ENCODE measurements at regions not wholly inside any gene's neighbourhood (a gene's known extent, or its start where the extent isn't known, plus 50 kb on each side); places are given as distances from the start of the nearest gene placed in this dataset.

DNA sequence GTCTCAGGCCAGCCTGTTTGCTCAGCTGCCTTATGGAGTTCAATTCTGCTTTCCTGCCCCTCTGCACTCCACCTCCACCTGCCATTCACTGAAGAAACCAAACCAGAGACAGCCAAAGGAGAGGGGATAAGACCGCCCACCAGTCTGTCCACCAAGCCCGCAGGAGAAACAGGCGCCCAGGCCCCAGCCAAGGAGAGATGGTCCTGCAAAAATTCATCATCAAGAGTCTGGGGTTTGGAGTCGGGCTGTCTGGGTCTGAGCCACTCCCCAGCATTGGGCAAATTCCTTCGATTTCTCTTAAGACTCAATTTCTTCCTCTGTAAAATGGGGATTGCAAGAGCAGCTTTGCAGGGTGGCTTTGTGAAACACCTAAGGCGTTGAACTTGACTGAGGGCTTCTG is 121.4 kb upstream of the RUNX3 start:
- Histone ChIP-seq H3K9me3 (ENCODE audit: control insufficient read depth, insufficient read depth, low read depth, low read length) (no peaks in the 10 kb centered on the region), H3K27ac (ENCODE audit: insufficient read depth, low read length) (no peak overlapping the region), H3K79me2 (ENCODE audit: control insufficient read depth, insufficient read depth, low read length) (no peaks in the 10 kb centered on the region), H3K9ac (ENCODE audit: insufficient read depth, low read length) (no peak overlapping the region), H4K20me1 (ENCODE audit: control insufficient read depth, extremely low read depth, insufficient read depth, low read length) (no peaks in the 10 kb centered on the region), H3K4me2 (ENCODE audit: extremely low read depth, insufficient read depth, low read length) (no peak overlapping the region), H2AFZ (ENCODE audit: low read length) (no peak overlapping the region), H3K4me1 (ENCODE audit: control insufficient read depth, extremely low read depth, insufficient read depth, low read length) (no peaks in the 10 kb centered on the region), H3K27me3 (ENCODE audit: control insufficient read depth, insufficient read depth, low read length) (no peaks in the 10 kb centered on the region), H3K4me3 (replicated peaks in 1 of 4; ENCODE audit: control extremely low read depth in 1 of 4, insufficient read depth in 1 of 4, low read depth in 3 of 4, low read length in 4 of 4) (no peak overlapping the region), H3K36me3 (ENCODE audit: control insufficient read depth, insufficient read depth, low read length) (no peaks in the 10 kb centered on the region)
- TF ChIP-seq, protein P1, sequence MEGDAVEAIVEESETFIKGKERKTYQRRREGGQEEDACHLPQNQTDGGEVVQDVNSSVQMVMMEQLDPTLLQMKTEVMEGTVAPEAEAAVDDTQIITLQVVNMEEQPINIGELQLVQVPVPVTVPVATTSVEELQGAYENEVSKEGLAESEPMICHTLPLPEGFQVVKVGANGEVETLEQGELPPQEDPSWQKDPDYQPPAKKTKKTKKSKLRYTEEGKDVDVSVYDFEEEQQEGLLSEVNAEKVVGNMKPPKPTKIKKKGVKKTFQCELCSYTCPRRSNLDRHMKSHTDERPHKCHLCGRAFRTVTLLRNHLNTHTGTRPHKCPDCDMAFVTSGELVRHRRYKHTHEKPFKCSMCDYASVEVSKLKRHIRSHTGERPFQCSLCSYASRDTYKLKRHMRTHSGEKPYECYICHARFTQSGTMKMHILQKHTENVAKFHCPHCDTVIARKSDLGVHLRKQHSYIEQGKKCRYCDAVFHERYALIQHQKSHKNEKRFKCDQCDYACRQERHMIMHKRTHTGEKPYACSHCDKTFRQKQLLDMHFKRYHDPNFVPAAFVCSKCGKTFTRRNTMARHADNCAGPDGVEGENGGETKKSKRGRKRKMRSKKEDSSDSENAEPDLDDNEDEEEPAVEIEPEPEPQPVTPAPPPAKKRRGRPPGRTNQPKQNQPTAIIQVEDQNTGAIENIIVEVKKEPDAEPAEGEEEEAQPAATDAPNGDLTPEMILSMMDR (conservative IDR thresholded peaks at IDR 0.05 in 1 of 2, IDR thresholded peaks at IDR 0.05 in 1 of 2; ENCODE audit: low read depth in 1 of 2, low read length in 2 of 2): no peak
- TF ChIP-seq EZH2 (IDR thresholded peaks at IDR 0.05; ENCODE audit: low read length, missing control alignments): no peak
- DNase-seq (ENCODE audit: low read depth in 2 of 2): no peak

DNA sequence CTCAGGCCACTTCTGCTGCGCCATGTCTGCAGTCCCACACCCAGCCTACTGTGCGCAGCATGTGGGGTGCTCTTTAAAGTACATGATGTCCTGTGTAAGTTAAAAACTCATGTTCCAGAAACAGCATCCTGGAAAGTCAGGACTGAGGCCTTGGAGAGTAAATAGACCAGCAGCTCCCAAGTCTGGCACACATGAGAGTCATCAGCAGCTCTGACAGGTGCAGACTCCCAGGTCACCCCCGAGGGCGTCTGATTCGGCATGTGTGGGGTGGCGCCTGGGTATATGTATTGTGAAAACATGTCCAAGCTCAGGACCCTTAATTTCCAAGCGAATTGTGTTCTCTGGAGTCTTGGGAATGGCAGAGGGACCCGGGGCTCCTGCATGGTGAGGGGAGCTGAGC is 120.1 kb upstream of the RUNX3 start:
- no peaks in the 10 kb centered on the region for H3K27me3 ChIP-seq (ENCODE audit: control insufficient read depth, insufficient read depth, low read length)
- no peak overlapping the region for H2AFZ ChIP-seq (ENCODE audit: low read length)
- no peaks in the 10 kb centered on the region for H3K79me2 ChIP-seq (ENCODE audit: control insufficient read depth, insufficient read depth, low read length)
- H4K20me1 ChIP-seq (ENCODE audit: control insufficient read depth, extremely low read depth, insufficient read depth, low read length): no peaks in the 10 kb centered on the region
- TF ChIP-seq, protein P1 (conservative IDR thresholded peaks at IDR 0.05 in 1 of 2, IDR thresholded peaks at IDR 0.05 in 1 of 2; ENCODE audit: low read depth in 1 of 2, low read length in 2 of 2): no peak
- TF ChIP-seq EZH2 (IDR thresholded peaks at IDR 0.05; ENCODE audit: low read length, missing control alignments): no peak
- no peak overlapping the region for H3K9ac ChIP-seq (ENCODE audit: insufficient read depth, low read length)
- H3K4me3 ChIP-seq (replicated peaks in 1 of 4; ENCODE audit: control extremely low read depth in 1 of 4, insufficient read depth in 1 of 4, low read depth in 3 of 4, low read length in 4 of 4): no peak overlapping the region
- no peak overlapping the region for H3K4me2 ChIP-seq (ENCODE audit: extremely low read depth, insufficient read depth, low read length)
- no peak overlapping the region for H3K27ac ChIP-seq (ENCODE audit: insufficient read depth, low read length)
- DNase-seq (ENCODE audit: low read depth in 2 of 2): no peak
- no peaks in the 10 kb centered on the region for H3K9me3 ChIP-seq (ENCODE audit: control insufficient read depth, insufficient read depth, low read depth, low read length)
- H3K36me3 ChIP-seq (ENCODE audit: control insufficient read depth, insufficient read depth, low read length): no peaks in the 10 kb centered on the region
- no peaks in the 10 kb centered on the region for H3K4me1 ChIP-seq (ENCODE audit: control insufficient read depth, extremely low read depth, insufficient read depth, low read length)

DNA sequence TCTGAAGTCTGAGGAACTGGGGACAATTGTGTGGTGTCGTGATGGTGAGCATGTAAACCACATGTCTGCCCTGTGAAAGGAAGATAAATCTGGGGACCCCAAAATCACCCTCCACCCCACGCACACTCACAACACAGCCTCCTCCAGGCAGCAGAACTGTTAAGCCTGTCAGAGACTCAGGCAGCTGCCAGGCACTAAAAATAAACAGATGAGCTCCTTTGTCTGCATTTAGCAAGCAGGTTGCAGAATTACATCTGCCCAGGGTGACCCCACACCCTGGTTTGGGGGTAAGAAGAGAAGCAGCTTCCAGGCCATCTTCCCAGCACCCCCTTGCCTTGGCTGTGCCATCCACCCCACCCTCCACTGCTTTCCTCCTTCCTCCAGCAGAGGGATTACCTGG is 119.1 kb upstream of the RUNX3 start:
- no peak overlapping the region for H3K9ac ChIP-seq (ENCODE audit: insufficient read depth, low read length)
- H2AFZ ChIP-seq (ENCODE audit: low read length): no peak overlapping the region
- H3K27me3 ChIP-seq (ENCODE audit: control insufficient read depth, insufficient read depth, low read length): no peaks in the 10 kb centered on the region
- TF ChIP-seq EZH2 (IDR thresholded peaks at IDR 0.05; ENCODE audit: low read length, missing control alignments): no peak
- TF ChIP-seq, protein P1 (conservative IDR thresholded peaks at IDR 0.05 in 1 of 2, IDR thresholded peaks at IDR 0.05 in 1 of 2; ENCODE audit: low read depth in 1 of 2, low read length in 2 of 2): no peak
- no peaks in the 10 kb centered on the region for H3K79me2 ChIP-seq (ENCODE audit: control insufficient read depth, insufficient read depth, low read length)
- no peaks in the 10 kb centered on the region for H3K4me1 ChIP-seq (ENCODE audit: control insufficient read depth, extremely low read depth, insufficient read depth, low read length)
- H3K27ac ChIP-seq (ENCODE audit: insufficient read depth, low read length): no peak overlapping the region
- no peak for DNase-seq (ENCODE audit: low read depth in 2 of 2)
- no peaks in the 10 kb centered on the region for H3K36me3 ChIP-seq (ENCODE audit: control insufficient read depth, insufficient read depth, low read length)
- H4K20me1 ChIP-seq (ENCODE audit: control insufficient read depth, extremely low read depth, insufficient read depth, low read length): no peaks in the 10 kb centered on the region
- H3K9me3 ChIP-seq (ENCODE audit: control insufficient read depth, insufficient read depth, low read depth, low read length): no peaks in the 10 kb centered on the region
- H3K4me2 ChIP-seq (ENCODE audit: extremely low read depth, insufficient read depth, low read length): no peak overlapping the region
- no peak overlapping the region for H3K4me3 ChIP-seq (replicated peaks in 1 of 4; ENCODE audit: control extremely low read depth in 1 of 4, insufficient read depth in 1 of 4, low read depth in 3 of 4, low read length in 4 of 4)
